ENCODE measurements at regions not wholly inside any gene's neighbourhood (a gene's known extent, or its start where the extent isn't known, plus 50 kb on each side); places are given as distances from the start of the nearest gene placed in this dataset.

DNA sequence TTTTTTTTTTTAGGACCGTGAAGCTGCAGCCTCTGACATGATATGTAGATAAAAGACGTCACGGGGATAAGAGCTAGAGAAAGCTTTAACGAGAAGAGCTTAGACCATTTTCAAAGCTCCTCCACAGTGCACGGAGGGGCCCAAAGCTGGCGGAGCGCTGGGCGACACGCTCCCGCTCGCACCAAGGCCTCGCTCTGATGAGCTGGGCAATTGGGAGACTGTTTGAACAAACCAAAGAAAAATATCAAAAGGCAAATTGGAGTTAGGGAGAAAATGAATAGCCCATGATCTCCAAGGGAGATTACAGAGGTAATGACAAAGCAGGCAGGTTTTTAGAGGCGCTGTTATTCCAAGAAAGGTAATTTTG, 179.4 kb downstream of the SREK1 start:
- TF ChIP-seq, protein P1, sequence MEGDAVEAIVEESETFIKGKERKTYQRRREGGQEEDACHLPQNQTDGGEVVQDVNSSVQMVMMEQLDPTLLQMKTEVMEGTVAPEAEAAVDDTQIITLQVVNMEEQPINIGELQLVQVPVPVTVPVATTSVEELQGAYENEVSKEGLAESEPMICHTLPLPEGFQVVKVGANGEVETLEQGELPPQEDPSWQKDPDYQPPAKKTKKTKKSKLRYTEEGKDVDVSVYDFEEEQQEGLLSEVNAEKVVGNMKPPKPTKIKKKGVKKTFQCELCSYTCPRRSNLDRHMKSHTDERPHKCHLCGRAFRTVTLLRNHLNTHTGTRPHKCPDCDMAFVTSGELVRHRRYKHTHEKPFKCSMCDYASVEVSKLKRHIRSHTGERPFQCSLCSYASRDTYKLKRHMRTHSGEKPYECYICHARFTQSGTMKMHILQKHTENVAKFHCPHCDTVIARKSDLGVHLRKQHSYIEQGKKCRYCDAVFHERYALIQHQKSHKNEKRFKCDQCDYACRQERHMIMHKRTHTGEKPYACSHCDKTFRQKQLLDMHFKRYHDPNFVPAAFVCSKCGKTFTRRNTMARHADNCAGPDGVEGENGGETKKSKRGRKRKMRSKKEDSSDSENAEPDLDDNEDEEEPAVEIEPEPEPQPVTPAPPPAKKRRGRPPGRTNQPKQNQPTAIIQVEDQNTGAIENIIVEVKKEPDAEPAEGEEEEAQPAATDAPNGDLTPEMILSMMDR (IDR thresholded peaks at IDR 0.05), result no peak
- TF ChIP-seq POLR2AphosphoS5 (IDR thresholded peaks at IDR 0.05), result no peak
